ENCODE measurements at regions not wholly inside any gene's neighbourhood (a gene's known extent, or its start where the extent isn't known, plus 50 kb on each side); places are given as distances from the start of the nearest gene placed in this dataset.

GRCh38 chr5:159708090-159708489 lies 208.2 kb upstream of the ADRA1B start:
- TF ChIP-seq EZH2 (IDR thresholded peaks at IDR 0.05; ENCODE audit: borderline replicate concordance, low read depth, low read length, severe bottlenecking): no peak
- TF ChIP-seq, protein P1, sequence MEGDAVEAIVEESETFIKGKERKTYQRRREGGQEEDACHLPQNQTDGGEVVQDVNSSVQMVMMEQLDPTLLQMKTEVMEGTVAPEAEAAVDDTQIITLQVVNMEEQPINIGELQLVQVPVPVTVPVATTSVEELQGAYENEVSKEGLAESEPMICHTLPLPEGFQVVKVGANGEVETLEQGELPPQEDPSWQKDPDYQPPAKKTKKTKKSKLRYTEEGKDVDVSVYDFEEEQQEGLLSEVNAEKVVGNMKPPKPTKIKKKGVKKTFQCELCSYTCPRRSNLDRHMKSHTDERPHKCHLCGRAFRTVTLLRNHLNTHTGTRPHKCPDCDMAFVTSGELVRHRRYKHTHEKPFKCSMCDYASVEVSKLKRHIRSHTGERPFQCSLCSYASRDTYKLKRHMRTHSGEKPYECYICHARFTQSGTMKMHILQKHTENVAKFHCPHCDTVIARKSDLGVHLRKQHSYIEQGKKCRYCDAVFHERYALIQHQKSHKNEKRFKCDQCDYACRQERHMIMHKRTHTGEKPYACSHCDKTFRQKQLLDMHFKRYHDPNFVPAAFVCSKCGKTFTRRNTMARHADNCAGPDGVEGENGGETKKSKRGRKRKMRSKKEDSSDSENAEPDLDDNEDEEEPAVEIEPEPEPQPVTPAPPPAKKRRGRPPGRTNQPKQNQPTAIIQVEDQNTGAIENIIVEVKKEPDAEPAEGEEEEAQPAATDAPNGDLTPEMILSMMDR (IDR thresholded peaks at IDR 0.05; ENCODE audit: borderline replicate concordance, extremely low read depth, low read length, poor library complexity, severe bottlenecking): no peak
